ENCODE measurements at regions not wholly inside any gene's neighbourhood (a gene's known extent, or its start where the extent isn't known, plus 50 kb on each side); places are given as distances from the start of the nearest gene placed in this dataset.

GRCh38 chr2:216925006-216925405, 65.1 kb upstream of the TNP1 start:
- TF ChIP-seq SP1 (IDR thresholded peaks at IDR 0.05) = no peak
- no peak for TF ChIP-seq BHLHE40 (IDR thresholded peaks at IDR 0.05; ENCODE audit: borderline replicate concordance)
- no peak for TF ChIP-seq FOXK2 (IDR thresholded peaks at IDR 0.05)
- TF ChIP-seq TARDBP (IDR thresholded peaks at IDR 0.05) = no peak

All from HEK293T (cell line).